ENCODE measurements at regions not wholly inside any gene's neighbourhood (a gene's known extent, or its start where the extent isn't known, plus 50 kb on each side); places are given as distances from the start of the nearest gene placed in this dataset.

GRCh38 chr4:112094330-112094729, 50.9 kb upstream of the FAM241A start:
- DNase-seq (ENCODE audit: low read depth in 3 of 3, low spot score in 1 of 3) = no peak
